HK-2 (cell line): ENCODE measurements at regions not wholly inside any gene's neighbourhood (a gene's known extent, or its start where the extent isn't known, plus 50 kb on each side); places are given as distances from the start of the nearest gene placed in this dataset.
"Not testable (repeated sequence)": the region's sequence is repeated elsewhere in the genome, so short reads cannot be mapped to it uniquely, and the experiment has no call there.

ENCODE experiments used
- DNase-seq: peaks from one replicate; pipeline ENCODE4 v3.0.0-alpha.2; 2018; ENCODE audit not compliant: unreplicated experiment

DNA sequence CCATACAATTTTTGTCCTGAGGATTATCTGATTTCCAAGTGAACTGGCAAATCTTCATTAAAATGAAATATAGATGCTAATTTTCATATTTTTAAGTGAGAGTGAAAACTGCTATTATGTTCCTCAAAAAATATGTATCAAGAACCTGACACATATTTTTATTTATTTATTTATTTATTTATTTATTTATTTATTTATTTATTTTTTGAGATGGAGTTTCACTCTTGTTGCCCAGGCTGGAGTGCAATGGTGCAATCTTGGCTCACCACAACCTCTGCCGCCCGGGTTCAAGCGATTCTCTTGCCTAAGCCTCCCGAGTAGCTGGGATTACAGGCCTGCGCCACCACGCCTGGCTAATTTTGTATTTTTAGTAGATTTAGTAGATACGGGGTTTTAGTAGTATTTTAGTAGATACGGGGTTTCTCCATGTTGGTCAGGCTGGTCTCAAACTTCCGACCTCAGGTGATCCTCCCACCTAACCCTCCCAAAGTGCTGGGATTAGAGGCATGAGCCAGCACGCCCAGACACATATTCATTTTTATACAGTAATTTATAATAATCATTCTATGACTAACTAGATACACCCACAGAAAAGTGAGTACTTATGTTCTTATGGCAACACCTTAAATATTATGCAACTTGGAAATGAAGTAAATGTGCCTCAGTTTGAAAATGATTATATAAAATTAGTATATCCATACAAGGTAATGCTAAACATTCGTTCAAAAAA lies 248.3 kb downstream of the CDH7 start:
- DNase-seq: not testable (repeated sequence)

DNA sequence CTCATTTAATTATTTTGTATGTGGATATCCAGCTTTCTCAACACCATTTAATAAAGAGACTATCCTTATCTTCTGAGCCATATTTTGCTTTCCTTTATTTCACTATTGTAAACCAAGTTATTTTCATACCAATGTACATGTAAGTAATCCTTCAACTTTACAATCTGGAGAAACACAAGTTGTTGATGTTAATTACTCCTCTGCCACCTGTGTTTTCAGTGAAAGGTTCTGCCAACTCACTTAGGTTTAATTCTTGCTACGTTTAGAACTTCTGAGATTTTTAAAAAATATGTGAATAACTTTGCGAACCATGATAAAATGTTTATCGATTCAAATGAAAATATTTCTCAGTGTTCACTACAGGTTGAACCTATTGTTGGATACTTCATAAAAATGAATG lies 244.4 kb downstream of the CDH7 start:
- no peak for DNase-seq

DNA sequence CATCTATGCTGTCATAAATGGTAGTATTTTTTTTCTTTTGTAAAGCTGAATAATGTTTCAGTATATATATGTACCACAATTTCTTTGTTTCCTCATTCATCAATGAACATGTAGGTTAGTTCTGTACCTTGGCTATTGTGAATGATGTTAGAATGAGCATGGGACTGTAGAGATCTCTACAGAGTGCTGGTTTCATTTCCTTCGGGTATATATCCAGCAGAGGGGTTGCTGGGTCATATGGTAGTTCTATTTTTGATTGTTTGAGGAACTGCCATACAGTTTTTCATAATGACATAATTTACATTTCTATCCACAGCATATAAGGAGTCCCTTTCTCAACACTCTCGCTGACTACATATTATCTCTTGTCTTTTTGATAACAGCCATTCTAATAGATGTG lies 243.5 kb downstream of the CDH7 start:
- no peak for DNase-seq

DNA sequence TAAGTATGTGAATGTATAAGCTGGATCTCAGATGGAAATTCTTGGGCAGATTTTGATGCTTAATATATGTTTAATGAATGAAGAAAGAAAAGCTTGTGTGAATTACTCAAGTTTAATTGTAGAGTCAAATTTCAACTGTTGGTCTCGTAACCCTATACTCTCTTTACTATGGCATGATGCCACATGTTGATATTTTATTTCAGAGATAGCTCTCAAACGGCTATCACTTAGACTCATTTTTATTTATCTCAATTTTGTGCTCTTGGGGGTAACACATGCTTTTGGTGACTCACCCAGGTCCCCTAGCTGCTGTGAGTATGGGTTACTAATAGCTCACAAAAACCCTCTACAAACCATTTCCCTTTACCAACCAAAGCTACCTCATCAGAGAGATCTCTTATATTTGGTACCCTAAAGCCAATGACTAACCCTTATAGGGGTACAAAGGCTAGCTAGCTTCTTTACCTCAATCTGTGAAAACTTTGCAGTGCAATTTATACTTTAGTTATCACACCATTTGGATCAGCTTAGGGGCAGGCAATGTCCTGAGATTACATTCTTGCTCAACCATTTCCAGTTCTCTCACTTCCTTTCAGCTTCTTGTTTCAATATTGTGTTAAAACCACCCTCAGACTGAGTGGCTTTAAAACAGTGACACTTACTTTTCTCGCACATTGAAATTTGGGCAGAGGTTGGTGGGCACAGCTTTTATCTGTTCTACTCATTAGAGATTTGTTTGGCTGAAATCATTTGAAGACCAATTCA lies 240.3 kb downstream of the CDH7 start:
- no peak for DNase-seq

DNA sequence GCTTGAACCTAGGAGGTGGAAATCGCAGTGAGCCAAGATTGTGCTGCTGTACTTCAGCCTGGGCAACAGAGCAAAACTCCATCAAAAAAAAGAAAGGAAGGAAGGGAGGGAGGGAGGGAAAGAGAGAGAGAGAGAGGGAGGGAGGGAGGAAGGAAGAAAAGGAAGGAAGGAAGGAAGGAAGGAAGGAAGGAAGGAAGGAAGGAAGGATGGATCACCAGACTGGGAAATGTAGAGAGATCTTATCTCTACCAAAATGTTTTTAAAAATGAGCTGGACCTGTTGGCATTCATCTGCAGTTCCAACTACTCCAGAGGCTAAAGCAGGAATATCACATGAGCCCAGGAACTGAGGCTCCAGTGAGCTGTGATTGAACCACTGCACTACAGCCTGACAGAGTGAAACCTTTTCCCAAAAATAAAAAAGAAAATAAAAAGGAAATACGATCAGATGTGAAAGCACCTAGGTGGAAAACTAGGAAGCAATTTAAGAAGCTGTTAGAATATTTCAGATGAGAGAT lies 239.4 kb downstream of the CDH7 start:
- no peak for DNase-seq

DNA sequence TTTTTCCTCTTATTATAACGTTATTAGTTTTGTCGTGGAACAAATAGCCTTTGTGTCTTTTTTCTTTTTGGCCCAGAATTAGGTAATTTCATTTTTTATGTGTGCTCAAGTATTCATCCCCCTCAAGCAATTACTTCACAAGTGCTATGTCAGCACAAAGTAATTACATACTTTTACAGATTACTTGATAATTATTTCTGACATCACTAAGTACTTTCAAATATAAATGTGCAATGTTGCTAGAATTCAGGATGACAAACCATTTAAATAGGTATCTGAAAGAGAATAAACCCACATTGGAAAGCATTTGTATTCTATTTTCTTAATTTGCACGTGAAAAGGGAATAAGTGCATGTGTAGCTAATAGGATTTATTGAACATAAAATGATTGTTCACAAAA lies 238.2 kb downstream of the CDH7 start:
- no peak for DNase-seq

DNA sequence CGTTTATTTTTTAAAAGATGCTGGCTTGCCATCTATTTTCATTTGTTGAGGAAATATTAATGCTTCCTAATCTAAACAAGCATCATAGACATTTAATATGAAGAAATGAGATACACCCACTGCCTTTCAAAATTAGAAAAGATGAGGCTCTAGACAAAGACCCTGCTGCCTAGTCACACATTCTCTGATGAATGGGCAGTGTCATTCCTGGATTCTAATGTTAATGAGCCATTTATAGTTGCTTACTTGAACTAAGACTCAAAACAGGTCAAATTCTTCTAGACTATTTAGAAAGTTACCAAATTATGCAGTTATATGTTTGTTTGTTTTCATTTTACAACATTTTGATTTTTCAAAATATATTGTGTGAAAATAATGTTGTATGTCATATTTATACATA lies 237.6 kb downstream of the CDH7 start:
- no peak for DNase-seq

DNA sequence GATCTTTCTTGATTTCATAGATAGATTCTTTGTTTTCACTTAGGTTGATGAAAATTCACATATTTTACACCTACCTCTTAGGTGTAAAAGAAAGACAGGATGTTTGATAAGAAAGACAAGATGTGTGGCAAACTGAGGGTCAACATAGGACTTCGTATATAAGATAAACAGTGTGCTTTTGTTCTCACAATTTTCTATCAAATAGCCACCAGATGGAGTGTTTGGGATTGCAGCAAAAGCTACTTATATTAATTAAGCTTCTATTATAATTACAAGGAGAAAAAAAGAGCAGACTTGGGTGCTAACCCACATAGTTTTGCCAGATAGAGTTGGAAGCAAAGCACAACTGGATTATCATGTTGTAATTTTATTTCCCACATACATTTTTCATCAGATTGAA lies 232.9 kb downstream of the CDH7 start:
- DNase-seq: no peak

DNA sequence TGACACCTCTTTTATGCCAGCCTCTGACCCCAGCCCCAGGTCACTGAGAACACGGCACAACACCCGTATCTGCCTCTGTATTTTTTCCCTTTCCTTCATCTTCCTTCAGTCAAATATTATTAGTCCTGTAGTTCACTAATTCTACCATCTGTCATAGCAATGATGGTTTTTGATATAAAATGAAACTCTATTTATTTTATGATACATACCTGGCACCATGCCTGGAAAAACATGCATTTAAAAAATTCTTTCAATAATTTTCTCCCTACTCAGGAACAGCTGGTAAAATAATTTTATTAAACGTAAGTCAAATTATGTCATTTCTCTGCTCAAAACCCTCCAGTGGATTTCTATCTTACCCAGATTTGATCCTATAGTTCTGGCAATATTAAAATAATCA lies 224.7 kb downstream of the CDH7 start:
- no peak for DNase-seq

DNA sequence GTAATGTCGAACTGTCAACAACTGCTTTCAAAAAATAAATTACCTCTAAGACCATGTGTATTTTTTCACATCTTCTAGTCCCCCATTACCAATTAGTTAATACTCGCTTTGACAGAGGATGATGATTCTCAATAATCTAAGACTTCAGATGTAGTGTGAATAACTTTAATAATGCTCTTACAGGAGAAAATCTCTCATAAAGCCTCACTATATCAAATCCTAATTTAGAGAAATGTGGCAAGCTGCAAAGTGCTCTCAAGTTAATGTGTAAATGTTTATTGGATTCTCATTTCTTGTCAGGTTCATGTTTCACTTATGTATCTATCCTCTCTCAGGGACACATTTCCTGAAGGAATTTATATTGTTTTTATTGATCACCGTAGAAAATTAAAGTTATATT lies 223.9 kb downstream of the CDH7 start:
- DNase-seq: no peak

DNA sequence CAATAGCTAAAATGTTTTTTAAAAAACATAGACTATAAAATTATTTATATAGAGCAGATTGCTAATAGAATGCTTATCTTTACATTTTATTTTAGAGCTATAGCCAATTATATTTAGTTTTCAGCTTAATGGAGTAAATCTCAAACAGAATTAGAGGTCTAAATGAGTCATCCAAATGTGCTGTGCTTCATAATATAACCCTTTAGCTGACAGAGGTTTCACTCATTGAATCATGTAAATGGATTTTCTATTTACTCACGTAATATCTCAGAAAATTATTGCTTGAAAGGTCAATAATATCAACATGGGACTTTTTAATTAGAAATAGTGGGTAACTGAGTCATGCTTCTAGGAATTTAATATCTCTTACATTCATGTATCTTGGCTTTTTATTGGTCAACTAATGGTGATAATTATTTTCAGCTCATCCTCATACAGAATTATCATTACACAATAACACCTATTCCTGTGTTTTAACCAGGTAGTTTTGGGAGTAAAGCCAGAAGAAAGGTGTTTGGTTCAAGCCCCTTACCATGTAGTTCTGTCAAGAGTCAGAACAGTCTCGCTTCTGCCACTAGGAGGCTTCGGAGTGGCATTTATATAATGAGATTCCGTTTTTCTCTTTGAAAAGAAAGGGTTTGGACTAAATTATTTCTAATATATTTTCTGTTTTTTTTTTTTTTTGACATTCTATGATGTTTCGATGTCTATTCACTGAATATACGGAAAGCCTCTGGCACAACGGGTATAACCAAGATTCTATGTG lies 217.6 kb downstream of the CDH7 start:
- DNase-seq: no peak

DNA sequence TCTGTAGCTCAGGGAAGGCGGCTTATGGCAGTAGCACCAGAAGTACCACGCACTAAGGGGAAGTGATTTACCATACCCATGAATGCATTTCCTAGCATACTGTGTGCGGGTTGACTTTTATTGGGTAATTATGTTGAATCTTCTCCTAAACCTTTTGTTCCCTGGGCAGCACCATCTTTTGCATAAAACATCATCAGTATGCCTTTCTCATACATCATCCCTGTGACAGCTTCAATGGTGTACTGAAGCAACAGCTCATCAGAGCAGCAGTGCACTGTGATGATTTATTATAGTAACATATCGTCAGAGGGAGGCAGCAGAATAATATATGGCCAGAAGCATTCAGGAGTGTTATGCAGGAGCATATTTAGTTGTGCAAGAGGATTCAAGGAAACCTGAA lies 204.9 kb downstream of the CDH7 start:
- no peak for DNase-seq

DNA sequence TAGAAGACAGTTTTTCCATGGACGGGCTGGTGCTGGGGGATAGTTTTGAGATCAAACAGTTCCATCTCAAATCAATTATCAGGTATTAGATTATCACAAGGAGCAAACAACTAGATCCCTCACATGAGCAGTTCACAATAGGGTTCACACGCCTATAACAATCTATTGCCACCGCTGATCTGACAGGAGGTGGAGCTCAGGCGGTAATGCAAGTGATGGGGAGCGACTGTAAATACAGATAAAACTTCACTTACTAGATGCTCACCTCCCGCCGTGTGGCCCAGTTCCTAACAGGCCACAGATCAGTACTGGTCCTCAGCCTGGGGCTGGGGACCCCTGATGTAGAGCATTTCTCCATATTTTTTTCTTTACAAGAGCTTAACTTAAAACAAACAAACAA lies 203.6 kb downstream of the CDH7 start:
- no peak for DNase-seq

DNA sequence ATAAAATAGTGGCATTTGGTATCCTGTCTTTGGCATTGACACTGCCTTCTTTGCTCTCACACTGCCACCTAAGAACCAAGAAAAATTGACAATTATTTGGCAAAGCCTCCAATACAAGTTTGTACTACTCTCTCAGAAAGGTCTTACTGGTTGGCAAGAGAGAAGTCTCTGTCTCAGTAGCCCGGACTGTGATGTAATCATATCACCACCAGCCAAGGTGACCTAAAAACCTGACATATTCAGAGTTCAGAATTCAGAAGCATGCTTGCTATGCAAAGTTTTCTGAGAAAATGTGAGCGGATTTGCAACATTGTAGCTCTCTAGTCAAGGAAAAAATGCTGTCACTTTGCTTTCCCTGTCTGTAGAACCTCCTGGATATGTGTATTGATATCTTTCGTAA lies 196.0 kb downstream of the CDH7 start:
- DNase-seq: no peak

DNA sequence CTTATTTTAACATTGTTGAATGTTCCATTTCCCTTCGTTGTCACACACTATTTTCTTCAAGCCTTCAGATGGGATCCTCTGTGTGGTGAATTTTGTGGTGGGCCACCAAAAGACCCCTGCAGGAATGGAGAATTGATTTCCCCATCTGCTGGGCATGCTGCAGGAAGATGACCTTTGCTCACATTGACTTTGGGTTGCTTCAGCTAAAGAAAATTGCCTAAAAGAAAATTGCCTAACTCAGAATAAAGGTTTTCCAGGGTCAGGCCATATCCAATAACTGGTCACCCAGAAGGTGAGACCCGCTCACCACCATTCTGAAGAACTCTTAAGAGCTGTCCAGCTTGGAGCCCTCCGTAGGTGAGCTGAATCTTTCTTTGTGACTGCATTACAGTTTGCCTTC lies 192.5 kb downstream of the CDH7 start:
- DNase-seq: no peak

DNA sequence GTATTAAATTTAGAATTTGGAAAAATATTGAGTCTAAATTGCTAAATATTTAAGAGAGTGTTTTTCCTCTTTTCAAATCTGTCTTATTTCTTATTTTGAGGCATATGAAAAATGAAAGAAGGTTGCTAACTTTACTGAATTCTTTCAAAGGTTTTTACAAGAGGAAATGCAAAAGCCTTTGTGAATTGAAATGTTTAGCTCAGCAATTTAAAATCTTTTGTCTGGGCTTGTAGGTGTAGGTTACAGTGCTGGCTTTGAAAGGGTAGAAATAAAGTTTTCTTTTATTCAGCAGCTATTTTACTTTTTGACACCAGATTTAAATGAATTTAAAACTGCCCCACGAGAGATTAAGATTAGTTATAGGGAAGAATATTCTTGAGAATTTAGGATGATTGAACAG lies 192.0 kb downstream of the CDH7 start:
- no peak for DNase-seq

DNA sequence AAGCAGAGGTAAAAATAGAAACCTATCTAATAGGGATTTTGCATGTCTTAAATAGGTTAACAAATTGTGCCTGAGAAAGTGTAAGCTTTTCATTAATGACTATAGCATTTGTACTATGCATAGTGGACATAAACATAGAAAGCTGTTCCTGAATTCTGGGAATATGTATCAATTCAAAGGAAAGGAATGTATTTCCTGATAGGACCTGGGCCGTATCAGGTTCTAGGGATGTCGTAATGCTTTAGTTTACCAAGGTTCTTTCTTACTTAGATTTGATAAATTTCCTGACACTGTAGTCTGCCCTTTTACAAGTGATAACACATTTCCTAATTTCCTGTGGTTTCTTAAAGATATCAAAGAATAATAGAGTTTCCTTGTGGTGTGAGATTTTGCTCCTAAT lies 191.3 kb downstream of the CDH7 start:
- no peak for DNase-seq

DNA sequence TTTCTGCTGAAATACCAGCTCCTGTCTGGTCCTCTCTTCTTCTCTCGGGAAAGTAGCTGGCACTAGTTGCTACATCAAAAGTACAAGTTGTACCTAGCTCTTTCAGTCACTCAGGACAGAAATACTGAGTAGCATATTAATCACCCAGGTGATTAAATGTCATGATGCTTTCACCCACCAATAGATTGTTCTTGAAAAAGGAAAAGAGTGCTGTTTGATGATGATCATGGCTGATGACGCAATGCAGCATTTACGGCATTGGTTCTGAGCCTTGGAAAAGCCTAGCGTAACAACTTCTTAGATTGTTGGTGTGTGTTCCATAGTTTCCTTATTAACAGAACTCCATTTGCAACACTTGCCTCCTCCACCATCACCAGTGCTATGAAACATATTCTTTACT lies 190.7 kb downstream of the CDH7 start:
- no peak for DNase-seq
